VCaP (cell line): ENCODE measurements at regions not wholly inside any gene's neighbourhood (a gene's known extent, or its start where the extent isn't known, plus 50 kb on each side); places are given as distances from the start of the nearest gene placed in this dataset.
A peak's percentile ranks its signal among the peaks of the same experiment; 100 is the strongest.

Source experiments
- H3K27ac ChIP-seq: fragments of 450-650 bp; 2 replicates; pipeline ENCODE4 v1.5.1; 2017
- CTCF ChIP-seq: fragments of 450-650 bp; conservative IDR thresholded peaks from 2 replicates; pipeline ENCODE4 v1.5.1; 2017; ENCODE audit warnings: mild to moderate bottlenecking, moderate library complexity

GRCh38 chr5:62719061-62719720 is 140.6 kb downstream of the LRRC70 start:
- no peak overlapping the region for H3K27ac ChIP-seq
- no peak for TF ChIP-seq CTCF

GRCh38 chr5:62718324-62718723 is 139.7 kb downstream of the LRRC70 start:
- TF ChIP-seq CTCF, result 0 out of 2 replicates have a peak, but pooled peaks have one; percentile 5
- no peak overlapping the region for H3K27ac ChIP-seq

- H3K27ac ChIP-seq, result no peak overlapping the region
- TF ChIP-seq CTCF, result no peak
These were observed 138.8 kb downstream of the LRRC70 start for GRCh38 chr5:62717301-62717933.

- H3K27ac ChIP-seq, result no peak overlapping the region
- TF ChIP-seq CTCF, result no peak
These were observed 135.7 kb downstream of the LRRC70 start for GRCh38 chr5:62714296-62714695.

- peak overlapping the region; percentile 48 for H3K27ac ChIP-seq
- no peak for TF ChIP-seq CTCF
These were observed 130.1 kb downstream of the LRRC70 start for GRCh38 chr5:62708481-62709325.

GRCh38 chr5:62707563-62707962 is 128.9 kb downstream of the LRRC70 start:
- no peak for TF ChIP-seq CTCF
- no peak overlapping the region for H3K27ac ChIP-seq

GRCh38 chr5:62707131-62707530 is 128.5 kb downstream of the LRRC70 start:
- no peak for TF ChIP-seq CTCF
- H3K27ac ChIP-seq, result no peak overlapping the region
